Activated CD4-positive, alpha-beta memory T cell treated with anti-CD3 and anti-CD28 coated beads for 36 hours (primary cell): ENCODE measurements at regions not wholly inside any gene's neighbourhood (a gene's known extent, or its start where the extent isn't known, plus 50 kb on each side); places are given as distances from the start of the nearest gene placed in this dataset.

ENCODE experiments used
- CTCF ChIA-PET: fragments of 350-600 bp; sonication (Branson Sonifier 250); formaldehyde crosslinking; loops from one replicate; lab custom pipeline; 2021; ENCODE audit warnings: antibody characterized with exemption, inconsistent platforms; lab: Charles Lee
- POLR2A ChIA-PET: fragments of 350-600 bp; sonication (Branson Sonifier 250); formaldehyde crosslinking; loops from one replicate; lab custom pipeline; 2021; ENCODE audit warnings: antibody characterized with exemption; lab: Charles Lee
- DNase-seq: peaks from one replicate; pipeline ENCODE4 v3.0.0-alpha.2; 2020
- H3K27ac Mint-ChIP-seq: one replicate; pipeline ENCODE4 v1.8.0; 2021; ENCODE audit warnings: mixed read lengths
- H3K27me3 Mint-ChIP-seq: one replicate; pipeline ENCODE4 v1.8.0; 2021; ENCODE audit warnings: mixed read lengths
- H3K36me3 Mint-ChIP-seq: one replicate; pipeline ENCODE4 v1.8.0; 2021; ENCODE audit warnings: mixed read lengths
- H3K4me1 Mint-ChIP-seq: one replicate; pipeline ENCODE4 v1.8.0; 2021; ENCODE audit warnings: low read depth, mixed read lengths
- H3K4me3 Mint-ChIP-seq: one replicate; pipeline ENCODE4 v1.8.0; 2021; ENCODE audit warnings: mild to moderate bottlenecking, mixed read lengths
- H3K9me3 Mint-ChIP-seq: one replicate; pipeline ENCODE4 v1.8.0; 2021; ENCODE audit warnings: mixed read lengths
- intact Hi-C: fragments of 100-400 bp; cut with micrococcal nuclease; formaldehyde crosslinking; loops from one replicate; pipeline ENCODE4 v1.15.1; 2023

DNA sequence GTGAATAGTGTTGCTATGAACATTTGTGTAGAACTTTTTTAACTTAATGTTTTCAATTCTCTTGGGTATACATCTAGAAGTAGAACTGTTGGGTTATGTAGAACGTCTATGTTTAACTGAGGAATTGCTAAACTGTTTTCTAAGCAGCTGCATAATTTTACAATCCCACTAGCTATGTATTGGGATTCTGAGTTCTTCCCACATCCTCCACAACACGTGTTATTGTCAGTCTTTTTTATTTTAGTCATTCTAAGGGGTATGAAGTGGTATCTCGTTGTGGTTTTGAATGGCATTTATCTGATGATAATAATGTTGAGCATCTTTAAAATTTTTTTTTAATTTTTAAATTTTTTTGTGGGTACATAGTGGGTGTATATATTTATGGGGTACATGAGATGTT lies 55.0 kb upstream of the NPHP3 start:
- ChIA-PET CTCF (no interaction called here), POLR2A (no interaction called here)
- Mint-ChIP-seq H3K27me3 (peaks cover 4% of the 10 kb centered on the region), H3K36me3 (no peaks in the 10 kb centered on the region), H3K4me3 (no peak overlapping the region), H3K4me1 (no peaks in the 10 kb centered on the region), H3K9me3 (no peaks in the 10 kb centered on the region), H3K27ac (no peak overlapping the region)
- no peak for DNase-seq
- intact Hi-C loops, result no loop called here

DNA sequence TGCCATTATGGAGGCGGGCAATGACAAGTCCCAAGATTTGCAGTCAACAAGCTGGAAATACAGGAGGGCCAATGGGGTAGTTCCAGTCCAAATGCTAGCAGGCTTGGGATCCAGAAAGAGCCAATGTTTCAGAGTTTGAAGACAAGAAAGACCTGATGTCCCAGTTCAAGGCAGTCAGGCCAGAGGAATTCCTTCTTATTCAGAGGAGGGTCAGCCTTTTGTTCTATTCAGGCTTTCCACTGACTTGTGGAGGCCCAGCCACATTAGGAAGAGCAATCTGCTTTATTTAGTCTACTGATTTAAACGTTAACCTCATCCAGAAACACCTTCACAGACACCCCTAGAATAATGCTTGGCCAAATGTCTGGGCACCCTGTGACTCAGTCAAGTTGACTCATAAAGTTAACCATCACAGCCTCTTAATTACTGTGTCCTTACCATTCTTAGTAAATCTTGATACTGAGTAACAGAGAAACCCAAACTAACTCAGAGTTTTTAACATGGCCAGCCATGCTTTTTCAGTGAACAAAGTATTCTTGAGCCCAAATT lies 50.9 kb upstream of the NPHP3 start:
- CTCF ChIA-PET, result no interaction called here
- DNase-seq, result no peak
- intact Hi-C loops, result no loop called here
- no peak overlapping the region for H3K27ac Mint-ChIP-seq
- POLR2A ChIA-PET, result no interaction called here
- peaks cover 7% of the 10 kb centered on the region for H3K27me3 Mint-ChIP-seq
- H3K36me3 Mint-ChIP-seq, result no peaks in the 10 kb centered on the region
- no peak overlapping the region for H3K4me3 Mint-ChIP-seq
- no peaks in the 10 kb centered on the region for H3K4me1 Mint-ChIP-seq
- H3K9me3 Mint-ChIP-seq, result no peaks in the 10 kb centered on the region

DNA sequence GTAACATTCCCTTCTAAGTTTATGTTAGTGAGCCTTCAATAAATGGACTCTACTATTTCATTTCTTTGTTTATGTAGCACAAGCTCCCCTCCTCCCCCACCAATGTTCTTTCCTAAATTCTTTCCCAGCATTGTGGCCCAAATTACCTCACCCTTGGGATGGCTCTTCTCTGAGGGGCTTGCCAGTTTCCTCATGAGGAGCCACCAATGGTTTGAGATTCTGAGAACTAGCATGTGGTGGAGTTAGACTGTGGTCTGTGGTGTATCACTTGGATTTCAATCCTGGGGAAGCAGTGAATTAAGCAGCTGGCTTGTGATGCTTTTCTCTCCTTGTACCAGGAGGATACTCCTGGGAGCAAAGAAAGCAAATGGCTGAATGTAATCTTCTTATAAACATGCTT lies 50.0 kb upstream of the NPHP3 start:
- H3K9me3 Mint-ChIP-seq, result no peaks in the 10 kb centered on the region
- intact Hi-C loops, result no loop called here
- POLR2A ChIA-PET, result no interaction called here

More for the DNA sequence above, 50.0 kb upstream of the NPHP3 start:
- no peak overlapping the region for H3K4me3 Mint-ChIP-seq
- no peaks in the 10 kb centered on the region for H3K36me3 Mint-ChIP-seq
- CTCF ChIA-PET, result no interaction called here
- no peak for DNase-seq
- H3K27me3 Mint-ChIP-seq, result peaks cover 13% of the 10 kb centered on the region
- no peak overlapping the region for H3K27ac Mint-ChIP-seq
- H3K4me1 Mint-ChIP-seq, result no peaks in the 10 kb centered on the region
